Type B pancreatic cell (in vitro differentiated cells): ENCODE measurements at regions not wholly inside any gene's neighbourhood (a gene's known extent, or its start where the extent isn't known, plus 50 kb on each side); places are given as distances from the start of the nearest gene placed in this dataset.

Experiments
- DNase-seq: peaks from one replicate; pipeline ENCODE4 v3.0.0; 2021; ENCODE audit warnings: mixed read lengths; ENCODE audit not compliant: unreplicated experiment; ENCODE audit errors: extremely low spot score
- H3K27ac Mint-ChIP-seq: 2 replicates; pipeline ENCODE4 v1.8.0; 2021; ENCODE audit warnings: mild to moderate bottlenecking, mixed read lengths
- H3K27me3 Mint-ChIP-seq: 2 replicates; pipeline ENCODE4 v1.8.0; 2021; ENCODE audit warnings: mixed read lengths
- H3K36me3 Mint-ChIP-seq: 2 replicates; pipeline ENCODE4 v1.8.0; 2021; ENCODE audit warnings: mixed read lengths
- H3K4me1 Mint-ChIP-seq: one replicate; pipeline ENCODE4 v1.8.0; 2021; ENCODE audit warnings: mixed read lengths; ENCODE audit not compliant: unreplicated experiment
- H3K4me3 Mint-ChIP-seq: 2 replicates; pipeline ENCODE4 v1.8.0; 2021; ENCODE audit warnings: mild to moderate bottlenecking, mixed read lengths
- H3K9me3 Mint-ChIP-seq: 2 replicates; pipeline ENCODE4 v1.8.0; 2021; ENCODE audit warnings: mixed read lengths
- TF ChIP-seq, protein P1 (sequence below): fragments of 200-600 bp; sonication (generic); conservative IDR thresholded peaks from 2 replicates; pipeline ENCODE4 v1.5.0; 2021; ENCODE audit warnings: antibody characterized with exemption, mild to moderate bottlenecking

DNA sequence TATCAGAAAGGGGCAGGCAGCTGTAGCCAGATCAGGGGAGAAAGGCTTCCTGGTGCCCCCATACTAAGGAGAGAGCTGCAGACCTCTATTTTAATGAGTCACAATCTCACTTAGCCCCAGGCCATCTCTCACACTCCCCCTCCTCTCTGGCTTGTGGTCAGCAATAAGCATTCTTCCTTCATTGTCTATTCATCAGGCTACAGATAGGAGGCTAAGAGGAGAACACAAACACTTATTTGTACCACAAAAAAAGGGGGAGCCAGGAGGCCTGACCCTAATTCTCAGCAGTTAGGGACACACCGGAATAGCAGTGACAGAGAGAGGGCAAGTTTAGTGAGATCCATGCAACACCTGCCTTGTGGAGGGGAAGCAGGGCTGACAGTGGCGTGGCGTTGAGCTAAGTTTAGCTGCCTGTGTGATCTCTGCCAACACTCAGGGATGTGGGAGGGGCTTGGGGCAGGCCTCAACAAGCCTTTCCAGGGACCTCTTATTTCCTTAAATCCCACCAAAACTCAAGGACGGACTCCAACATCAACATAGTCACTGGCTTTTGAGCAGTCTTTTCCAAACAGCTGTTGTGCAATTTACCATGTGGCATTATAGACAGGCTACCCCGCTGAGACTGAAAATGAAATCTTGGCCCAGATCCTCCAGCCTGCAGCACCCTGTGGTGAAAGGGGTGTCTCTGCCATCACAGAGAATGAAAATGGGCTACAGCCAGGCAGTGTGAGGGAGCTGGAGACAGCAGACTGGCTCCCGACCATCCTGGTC, 191.9 kb upstream of the TSC22D2 start:
- Mint-ChIP-seq H3K9me3 (no peaks in the 10 kb centered on the region), H3K27ac (no peak overlapping the region), H3K27me3 (peaks cover 2% of the 10 kb centered on the region), H3K4me3 (no peak overlapping the region), H3K4me1 (peaks cover 21% of the 10 kb centered on the region), H3K36me3 (no peaks in the 10 kb centered on the region)
- TF ChIP-seq, protein P1, sequence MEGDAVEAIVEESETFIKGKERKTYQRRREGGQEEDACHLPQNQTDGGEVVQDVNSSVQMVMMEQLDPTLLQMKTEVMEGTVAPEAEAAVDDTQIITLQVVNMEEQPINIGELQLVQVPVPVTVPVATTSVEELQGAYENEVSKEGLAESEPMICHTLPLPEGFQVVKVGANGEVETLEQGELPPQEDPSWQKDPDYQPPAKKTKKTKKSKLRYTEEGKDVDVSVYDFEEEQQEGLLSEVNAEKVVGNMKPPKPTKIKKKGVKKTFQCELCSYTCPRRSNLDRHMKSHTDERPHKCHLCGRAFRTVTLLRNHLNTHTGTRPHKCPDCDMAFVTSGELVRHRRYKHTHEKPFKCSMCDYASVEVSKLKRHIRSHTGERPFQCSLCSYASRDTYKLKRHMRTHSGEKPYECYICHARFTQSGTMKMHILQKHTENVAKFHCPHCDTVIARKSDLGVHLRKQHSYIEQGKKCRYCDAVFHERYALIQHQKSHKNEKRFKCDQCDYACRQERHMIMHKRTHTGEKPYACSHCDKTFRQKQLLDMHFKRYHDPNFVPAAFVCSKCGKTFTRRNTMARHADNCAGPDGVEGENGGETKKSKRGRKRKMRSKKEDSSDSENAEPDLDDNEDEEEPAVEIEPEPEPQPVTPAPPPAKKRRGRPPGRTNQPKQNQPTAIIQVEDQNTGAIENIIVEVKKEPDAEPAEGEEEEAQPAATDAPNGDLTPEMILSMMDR: peak; percentile 48
- no peak for DNase-seq

GRCh38 chr3:150215616-150216015, 192.5 kb upstream of the TSC22D2 start:
- no peaks in the 10 kb centered on the region for H3K27me3 Mint-ChIP-seq
- no peak for DNase-seq
- no peaks in the 10 kb centered on the region for H3K36me3 Mint-ChIP-seq
- peaks cover 15% of the 10 kb centered on the region for H3K4me1 Mint-ChIP-seq
- TF ChIP-seq, protein P1: no peak
- no peaks in the 10 kb centered on the region for H3K9me3 Mint-ChIP-seq
- H3K4me3 Mint-ChIP-seq: no peak overlapping the region
- no peak overlapping the region for H3K27ac Mint-ChIP-seq

GRCh38 chr3:150213577-150213976, 194.5 kb upstream of the TSC22D2 start:
- Mint-ChIP-seq H3K4me1 (peaks cover 13% of the 10 kb centered on the region), H3K27me3 (peaks cover 3% of the 10 kb centered on the region), H3K27ac (no peak overlapping the region), H3K4me3 (no peak overlapping the region), H3K9me3 (peaks cover 4% of the 10 kb centered on the region), H3K36me3 (no peaks in the 10 kb centered on the region)
- no peak for DNase-seq
- TF ChIP-seq, protein P1: no peak

GRCh38 chr3:150210461-150211110, 197.5 kb upstream of the TSC22D2 start:
- no peak overlapping the region for H3K27ac Mint-ChIP-seq
- peaks cover 5% of the 10 kb centered on the region for H3K9me3 Mint-ChIP-seq
- peaks cover 2% of the 10 kb centered on the region for H3K4me1 Mint-ChIP-seq
- no peak overlapping the region for H3K4me3 Mint-ChIP-seq
- TF ChIP-seq, protein P1: no peak
- H3K27me3 Mint-ChIP-seq: peaks cover 10% of the 10 kb centered on the region
- no peak for DNase-seq
- no peaks in the 10 kb centered on the region for H3K36me3 Mint-ChIP-seq

- no peak overlapping the region for H3K4me3 Mint-ChIP-seq
- peaks cover under 1% of the 10 kb centered on the region for H3K9me3 Mint-ChIP-seq
- H3K27me3 Mint-ChIP-seq: peaks cover 6% of the 10 kb centered on the region
- H3K4me1 Mint-ChIP-seq: peaks cover 8% of the 10 kb centered on the region
- H3K27ac Mint-ChIP-seq: no peak overlapping the region
- no peaks in the 10 kb centered on the region for H3K36me3 Mint-ChIP-seq
- TF ChIP-seq, protein P1: no peak
- DNase-seq: no peak
Measured at GRCh38 chr3:150203273-150203672, 204.8 kb upstream of the TSC22D2 start.
